ENCODE measurements at regions not wholly inside any gene's neighbourhood (a gene's known extent, or its start where the extent isn't known, plus 50 kb on each side); places are given as distances from the start of the nearest gene placed in this dataset.

DNA sequence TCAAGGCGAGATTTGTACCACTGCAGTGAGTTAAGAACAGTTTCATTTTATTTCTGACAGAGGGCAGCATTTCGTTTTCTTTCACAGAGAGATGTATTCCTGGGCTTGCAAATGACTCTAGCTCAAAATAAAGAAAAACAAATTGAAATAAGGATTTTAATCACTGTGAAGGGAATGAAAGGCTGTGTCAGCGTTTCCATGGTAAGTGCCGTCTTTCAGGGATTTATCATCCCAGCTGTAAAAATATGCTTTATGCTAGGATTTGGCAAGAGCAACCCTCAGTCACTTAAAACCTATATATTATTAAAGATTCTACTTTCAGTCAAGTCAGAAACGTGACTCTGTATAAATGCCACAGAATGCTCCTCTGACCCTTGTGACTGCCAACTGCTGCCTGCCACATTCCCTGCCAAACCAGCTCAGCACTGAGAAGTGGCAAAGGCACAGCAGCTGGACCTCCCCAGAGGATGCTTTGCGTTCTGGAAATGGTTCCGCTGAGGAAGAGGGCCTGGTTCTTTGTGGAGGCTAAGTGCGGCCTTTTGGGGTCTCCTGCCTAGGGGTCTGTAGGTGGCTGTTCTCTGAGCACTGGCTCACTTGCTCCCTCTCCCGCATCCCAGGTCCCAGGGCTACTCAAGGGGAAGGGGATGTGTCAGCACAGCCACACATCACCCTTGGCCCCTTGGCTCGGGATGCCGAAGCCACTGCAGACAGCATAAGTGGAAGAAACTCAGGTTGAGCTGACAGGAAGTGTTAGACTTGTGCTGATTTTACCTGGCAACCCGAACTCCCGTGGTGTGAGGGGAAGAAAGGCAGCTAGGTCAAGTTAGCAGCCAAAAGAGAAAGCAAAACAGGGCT, 56.6 kb upstream of the POMGNT2 start:
- no peak for TF ChIP-seq RARB (CRISPR knock-in tag; IDR thresholded peaks at IDR 0.05)
- no peak for TF ChIP-seq PPARA (CRISPR knock-in tag; IDR thresholded peaks at IDR 0.05; ENCODE audit: borderline replicate concordance)
- no peak for TF ChIP-seq CSDC2 (CRISPR knock-in tag; IDR thresholded peaks at IDR 0.05)
- no peak for TF ChIP-seq ISL1 (CRISPR knock-in tag; IDR thresholded peaks at IDR 0.05)
- TF ChIP-seq, protein P1, sequence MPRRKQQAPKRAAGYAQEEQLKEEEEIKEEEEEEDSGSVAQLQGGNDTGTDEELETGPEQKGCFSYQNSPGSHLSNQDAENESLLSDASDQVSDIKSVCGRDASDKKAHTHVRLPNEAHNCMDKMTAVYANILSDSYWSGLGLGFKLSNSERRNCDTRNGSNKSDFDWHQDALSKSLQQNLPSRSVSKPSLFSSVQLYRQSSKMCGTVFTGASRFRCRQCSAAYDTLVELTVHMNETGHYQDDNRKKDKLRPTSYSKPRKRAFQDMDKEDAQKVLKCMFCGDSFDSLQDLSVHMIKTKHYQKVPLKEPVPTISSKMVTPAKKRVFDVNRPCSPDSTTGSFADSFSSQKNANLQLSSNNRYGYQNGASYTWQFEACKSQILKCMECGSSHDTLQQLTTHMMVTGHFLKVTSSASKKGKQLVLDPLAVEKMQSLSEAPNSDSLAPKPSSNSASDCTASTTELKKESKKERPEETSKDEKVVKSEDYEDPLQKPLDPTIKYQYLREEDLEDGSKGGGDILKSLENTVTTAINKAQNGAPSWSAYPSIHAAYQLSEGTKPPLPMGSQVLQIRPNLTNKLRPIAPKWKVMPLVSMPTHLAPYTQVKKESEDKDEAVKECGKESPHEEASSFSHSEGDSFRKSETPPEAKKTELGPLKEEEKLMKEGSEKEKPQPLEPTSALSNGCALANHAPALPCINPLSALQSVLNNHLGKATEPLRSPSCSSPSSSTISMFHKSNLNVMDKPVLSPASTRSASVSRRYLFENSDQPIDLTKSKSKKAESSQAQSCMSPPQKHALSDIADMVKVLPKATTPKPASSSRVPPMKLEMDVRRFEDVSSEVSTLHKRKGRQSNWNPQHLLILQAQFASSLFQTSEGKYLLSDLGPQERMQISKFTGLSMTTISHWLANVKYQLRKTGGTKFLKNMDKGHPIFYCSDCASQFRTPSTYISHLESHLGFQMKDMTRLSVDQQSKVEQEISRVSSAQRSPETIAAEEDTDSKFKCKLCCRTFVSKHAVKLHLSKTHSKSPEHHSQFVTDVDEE (CRISPR knock-in tag; IDR thresholded peaks at IDR 0.05) = no peak
- TF ChIP-seq GLIS3 (CRISPR knock-in tag; IDR thresholded peaks at IDR 0.05) = no peak
- TF ChIP-seq ZNF70 (CRISPR knock-in tag; IDR thresholded peaks at IDR 0.05) = no peak
- TF ChIP-seq, protein P2, sequence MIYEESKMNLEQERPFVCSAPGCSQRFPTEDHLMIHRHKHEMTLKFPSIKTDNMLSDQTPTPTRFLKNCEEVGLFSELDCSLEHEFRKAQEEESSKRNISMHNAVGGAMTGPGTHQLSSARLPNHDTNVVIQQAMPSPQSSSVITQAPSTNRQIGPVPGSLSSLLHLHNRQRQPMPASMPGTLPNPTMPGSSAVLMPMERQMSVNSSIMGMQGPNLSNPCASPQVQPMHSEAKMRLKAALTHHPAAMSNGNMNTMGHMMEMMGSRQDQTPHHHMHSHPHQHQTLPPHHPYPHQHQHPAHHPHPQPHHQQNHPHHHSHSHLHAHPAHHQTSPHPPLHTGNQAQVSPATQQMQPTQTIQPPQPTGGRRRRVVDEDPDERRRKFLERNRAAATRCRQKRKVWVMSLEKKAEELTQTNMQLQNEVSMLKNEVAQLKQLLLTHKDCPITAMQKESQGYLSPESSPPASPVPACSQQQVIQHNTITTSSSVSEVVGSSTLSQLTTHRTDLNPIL (CRISPR knock-in tag; IDR thresholded peaks at IDR 0.05; ENCODE audit: low read depth) = no peak
- no peak for TF ChIP-seq BACH2 (CRISPR knock-in tag; IDR thresholded peaks at IDR 0.05; ENCODE audit: borderline replicate concordance)
- TF ChIP-seq ESRRG (CRISPR knock-in tag; IDR thresholded peaks at IDR 0.05) = no peak
- no peak for TF ChIP-seq ZFP30 (CRISPR knock-in tag; IDR thresholded peaks at IDR 0.05)
- no peak for TF ChIP-seq TOX (CRISPR knock-in tag; IDR thresholded peaks at IDR 0.05; ENCODE audit: borderline replicate concordance)
- TF ChIP-seq, protein P3, sequence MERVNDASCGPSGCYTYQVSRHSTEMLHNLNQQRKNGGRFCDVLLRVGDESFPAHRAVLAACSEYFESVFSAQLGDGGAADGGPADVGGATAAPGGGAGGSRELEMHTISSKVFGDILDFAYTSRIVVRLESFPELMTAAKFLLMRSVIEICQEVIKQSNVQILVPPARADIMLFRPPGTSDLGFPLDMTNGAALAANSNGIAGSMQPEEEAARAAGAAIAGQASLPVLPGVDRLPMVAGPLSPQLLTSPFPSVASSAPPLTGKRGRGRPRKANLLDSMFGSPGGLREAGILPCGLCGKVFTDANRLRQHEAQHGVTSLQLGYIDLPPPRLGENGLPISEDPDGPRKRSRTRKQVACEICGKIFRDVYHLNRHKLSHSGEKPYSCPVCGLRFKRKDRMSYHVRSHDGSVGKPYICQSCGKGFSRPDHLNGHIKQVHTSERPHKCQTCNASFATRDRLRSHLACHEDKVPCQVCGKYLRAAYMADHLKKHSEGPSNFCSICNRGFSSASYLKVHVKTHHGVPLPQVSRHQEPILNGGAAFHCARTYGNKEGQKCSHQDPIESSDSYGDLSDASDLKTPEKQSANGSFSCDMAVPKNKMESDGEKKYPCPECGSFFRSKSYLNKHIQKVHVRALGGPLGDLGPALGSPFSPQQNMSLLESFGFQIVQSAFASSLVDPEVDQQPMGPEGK (CRISPR knock-in tag; IDR thresholded peaks at IDR 0.05; ENCODE audit: borderline replicate concordance) = no peak
